ENCODE measurements at regions not wholly inside any gene's neighbourhood (a gene's known extent, or its start where the extent isn't known, plus 50 kb on each side); places are given as distances from the start of the nearest gene placed in this dataset.

DNA sequence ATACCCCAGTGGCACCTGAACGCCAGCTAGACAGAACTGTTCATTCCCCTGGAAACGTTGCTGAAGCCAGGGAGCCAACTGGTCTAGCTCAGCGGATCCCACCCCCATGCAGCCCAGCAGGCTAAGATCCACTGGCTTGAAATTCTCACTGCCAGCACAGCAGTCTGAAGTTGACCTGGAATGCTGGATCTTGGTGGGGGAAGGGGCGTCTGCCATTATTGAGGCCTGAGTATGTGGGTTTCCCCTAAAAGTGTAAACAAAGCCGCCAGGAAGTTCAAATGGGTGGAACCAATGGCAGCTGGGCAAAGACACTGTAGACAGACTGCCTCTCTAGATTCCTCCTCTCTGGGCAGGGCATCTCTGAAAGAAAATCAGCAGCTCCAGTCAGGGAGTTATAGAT is 213.0 kb downstream of the NKX6-1 start:
- no peak for TF ChIP-seq CTCF (IDR thresholded peaks at IDR 0.05; ENCODE audit: low read depth, low read length)
- no peak for DNase-seq (ENCODE audit: low read depth in 1 of 2, low spot score in 1 of 2)
- H3K4me3 ChIP-seq, result no peak overlapping the region
- H3K4me1 ChIP-seq (ENCODE audit: low read depth), result no peaks in the 10 kb centered on the region
- H3K36me3 ChIP-seq, result no peaks in the 10 kb centered on the region
- no peaks in the 10 kb centered on the region for H3K27me3 ChIP-seq
- H3K9me3 ChIP-seq (ENCODE audit: low read depth), result no peaks in the 10 kb centered on the region
- no peak overlapping the region for H3K27ac ChIP-seq

DNA sequence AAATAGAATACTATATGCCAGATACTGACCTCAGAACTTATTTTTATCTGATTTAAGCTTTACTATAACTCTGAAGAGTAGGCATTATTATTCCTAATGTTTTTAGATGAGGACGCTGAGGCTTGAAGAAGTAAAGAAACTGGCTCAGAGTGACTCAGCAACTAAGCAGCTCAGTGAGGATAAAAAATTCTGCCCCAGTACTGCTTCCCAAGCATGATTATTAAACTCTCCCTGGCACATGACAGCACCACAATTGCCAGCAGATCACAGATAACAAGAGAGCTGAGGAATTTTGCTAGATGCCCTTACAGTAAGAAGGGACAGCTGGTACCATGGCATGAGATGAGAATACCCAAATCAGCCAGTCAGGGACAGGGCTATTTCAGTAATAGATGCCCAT is 219.4 kb downstream of the NKX6-1 start:
- Histone ChIP-seq H3K4me3 (no peak overlapping the region), H3K36me3 (no peaks in the 10 kb centered on the region), H3K4me1 (ENCODE audit: low read depth) (no peaks in the 10 kb centered on the region), H3K9me3 (ENCODE audit: low read depth) (no peaks in the 10 kb centered on the region), H3K27ac (no peak overlapping the region), H3K27me3 (no peaks in the 10 kb centered on the region)
- no peak for TF ChIP-seq CTCF (IDR thresholded peaks at IDR 0.05; ENCODE audit: low read depth, low read length)
- no peak for DNase-seq (ENCODE audit: low read depth in 1 of 2, low spot score in 1 of 2)

DNA sequence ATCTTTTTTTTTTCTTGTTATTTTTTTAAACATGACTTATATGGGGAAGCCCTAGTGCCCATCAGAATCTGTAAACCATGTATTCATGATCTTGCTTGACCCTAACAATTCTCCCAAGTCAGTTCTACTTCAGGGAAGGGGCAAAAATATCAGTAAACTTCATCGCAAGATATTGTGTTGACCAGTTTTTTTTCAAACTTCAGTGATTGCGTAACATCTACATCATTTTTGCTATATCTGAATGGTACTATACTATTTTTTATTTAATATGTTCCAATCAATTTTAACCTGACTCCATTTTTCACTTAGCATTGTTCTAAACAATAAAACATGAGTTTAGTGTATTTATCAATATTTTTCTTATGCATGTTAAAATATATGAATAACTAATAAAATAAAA is 221.2 kb downstream of the NKX6-1 start:
- no peaks in the 10 kb centered on the region for H3K27me3 ChIP-seq

GRCh38 chr4:84276752-84277151 is 222.3 kb downstream of the NKX6-1 start:
- no peaks in the 10 kb centered on the region for H3K27me3 ChIP-seq
- no peaks in the 10 kb centered on the region for H3K9me3 ChIP-seq (ENCODE audit: low read depth)
- H3K4me1 ChIP-seq (ENCODE audit: low read depth), result no peaks in the 10 kb centered on the region
- no peak for DNase-seq (ENCODE audit: low read depth in 1 of 2, low spot score in 1 of 2)
- no peak overlapping the region for H3K27ac ChIP-seq
- no peaks in the 10 kb centered on the region for H3K36me3 ChIP-seq
- no peak overlapping the region for H3K4me3 ChIP-seq
- no peak for TF ChIP-seq CTCF (IDR thresholded peaks at IDR 0.05; ENCODE audit: low read depth, low read length)

More for the DNA sequence above, 221.2 kb downstream of the NKX6-1 start:
- no peak for TF ChIP-seq CTCF (IDR thresholded peaks at IDR 0.05; ENCODE audit: low read depth, low read length)
- no peaks in the 10 kb centered on the region for H3K4me1 ChIP-seq (ENCODE audit: low read depth)
- H3K27ac ChIP-seq, result no peak overlapping the region
- H3K9me3 ChIP-seq (ENCODE audit: low read depth), result no peaks in the 10 kb centered on the region
- no peak overlapping the region for H3K4me3 ChIP-seq
- no peak for DNase-seq (ENCODE audit: low read depth in 1 of 2, low spot score in 1 of 2)
- H3K36me3 ChIP-seq, result no peaks in the 10 kb centered on the region

DNA sequence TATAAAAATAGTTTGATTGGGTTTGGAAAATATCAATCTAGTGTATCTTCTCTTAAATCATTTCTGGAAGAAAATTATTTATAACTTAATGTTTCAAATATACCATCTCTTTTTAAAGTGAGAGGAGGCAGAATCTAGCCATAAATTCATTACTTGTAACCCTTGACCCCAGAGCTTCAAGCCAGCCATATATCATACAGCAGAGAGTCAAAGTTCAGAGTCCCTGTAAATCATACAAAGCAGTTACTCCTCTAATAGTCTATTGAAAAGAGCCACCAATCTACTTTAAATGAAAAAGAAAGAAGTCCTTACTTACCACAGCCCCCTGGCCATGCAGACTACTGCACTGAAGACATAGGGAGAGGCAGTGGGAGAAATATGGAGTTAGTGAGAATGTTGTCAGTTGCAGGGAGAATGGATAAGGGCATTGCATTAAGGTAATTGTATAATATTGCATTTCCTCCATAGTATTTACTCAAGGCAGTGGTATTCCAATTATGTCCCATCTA is 229.5 kb downstream of the NKX6-1 start:
- Histone ChIP-seq H3K9me3 (ENCODE audit: low read depth) (no peaks in the 10 kb centered on the region), H3K27me3 (no peaks in the 10 kb centered on the region), H3K36me3 (no peaks in the 10 kb centered on the region), H3K27ac (no peak overlapping the region), H3K4me3 (no peak overlapping the region), H3K4me1 (ENCODE audit: low read depth) (no peaks in the 10 kb centered on the region)
- TF ChIP-seq CTCF (IDR thresholded peaks at IDR 0.05; ENCODE audit: low read depth, low read length), result no peak
- DNase-seq (ENCODE audit: low read depth in 1 of 2, low spot score in 1 of 2), result no peak

- no peak for DNase-seq (ENCODE audit: low read depth in 1 of 2, low spot score in 1 of 2)
- Histone ChIP-seq H3K36me3 (no peaks in the 10 kb centered on the region), H3K4me1 (ENCODE audit: low read depth) (no peaks in the 10 kb centered on the region), H3K27me3 (no peaks in the 10 kb centered on the region), H3K9me3 (ENCODE audit: low read depth) (no peaks in the 10 kb centered on the region), H3K27ac (no peak overlapping the region), H3K4me3 (no peak overlapping the region)
- TF ChIP-seq CTCF (IDR thresholded peaks at IDR 0.05; ENCODE audit: low read depth, low read length), result no peak
Measured at GRCh38 chr4:84264652-84265051, 234.4 kb downstream of the NKX6-1 start.
